ENCODE measurements at regions not wholly inside any gene's neighbourhood (a gene's known extent, or its start where the extent isn't known, plus 50 kb on each side); places are given as distances from the start of the nearest gene placed in this dataset.

GRCh38 chr9:134534661-134535080 is 106.9 kb upstream of the COL5A1 start:
- TF ChIP-seq CTCF (IDR thresholded peaks at IDR 0.05) (no peak), POLR2A (IDR thresholded peaks at IDR 0.05) (no peak)
